Hepatocyte (in vitro differentiated cells): ENCODE measurements at regions not wholly inside any gene's neighbourhood (a gene's known extent, or its start where the extent isn't known, plus 50 kb on each side); places are given as distances from the start of the nearest gene placed in this dataset.

Source experiments
- EZH2 ChIP-seq: fragments of 200-600 bp; sonication (generic); IDR thresholded peaks from 2 replicates; pipeline ENCODE4 v1.6.1; 2016; ENCODE audit warnings: antibody characterized with exemption, mild to moderate bottlenecking, borderline replicate concordance
- TF ChIP-seq, protein P1 (sequence below): fragments of 200-600 bp; sonication (generic); IDR thresholded peaks from 2 replicates; pipeline ENCODE4 v1.5.1; 2016; ENCODE audit warnings: antibody characterized with exemption, mild to moderate bottlenecking; ENCODE audit not compliant: poor library complexity

DNA sequence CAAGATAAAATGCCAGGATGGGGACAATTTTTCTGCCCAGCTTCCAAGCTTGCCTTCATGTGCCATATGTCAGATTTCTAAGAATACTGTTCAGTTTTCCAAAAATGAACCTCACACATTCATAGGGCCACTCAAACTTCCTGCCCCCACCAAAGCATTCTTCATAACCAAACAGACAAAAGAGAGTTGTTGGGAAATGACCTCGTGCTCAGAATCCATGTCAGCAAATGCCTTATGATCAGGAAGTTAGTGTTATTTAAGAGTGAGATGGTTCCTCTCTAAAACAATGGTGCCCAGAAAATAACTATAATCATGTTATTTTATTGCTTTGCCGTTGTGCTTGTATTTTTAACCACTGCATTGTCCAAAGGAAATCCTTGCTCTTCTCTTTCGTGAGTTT, 208.2 kb downstream of the ZNF608 start:
- TF ChIP-seq, protein P1, sequence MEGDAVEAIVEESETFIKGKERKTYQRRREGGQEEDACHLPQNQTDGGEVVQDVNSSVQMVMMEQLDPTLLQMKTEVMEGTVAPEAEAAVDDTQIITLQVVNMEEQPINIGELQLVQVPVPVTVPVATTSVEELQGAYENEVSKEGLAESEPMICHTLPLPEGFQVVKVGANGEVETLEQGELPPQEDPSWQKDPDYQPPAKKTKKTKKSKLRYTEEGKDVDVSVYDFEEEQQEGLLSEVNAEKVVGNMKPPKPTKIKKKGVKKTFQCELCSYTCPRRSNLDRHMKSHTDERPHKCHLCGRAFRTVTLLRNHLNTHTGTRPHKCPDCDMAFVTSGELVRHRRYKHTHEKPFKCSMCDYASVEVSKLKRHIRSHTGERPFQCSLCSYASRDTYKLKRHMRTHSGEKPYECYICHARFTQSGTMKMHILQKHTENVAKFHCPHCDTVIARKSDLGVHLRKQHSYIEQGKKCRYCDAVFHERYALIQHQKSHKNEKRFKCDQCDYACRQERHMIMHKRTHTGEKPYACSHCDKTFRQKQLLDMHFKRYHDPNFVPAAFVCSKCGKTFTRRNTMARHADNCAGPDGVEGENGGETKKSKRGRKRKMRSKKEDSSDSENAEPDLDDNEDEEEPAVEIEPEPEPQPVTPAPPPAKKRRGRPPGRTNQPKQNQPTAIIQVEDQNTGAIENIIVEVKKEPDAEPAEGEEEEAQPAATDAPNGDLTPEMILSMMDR = no peak
- no peak for TF ChIP-seq EZH2
